ENCODE measurements at regions not wholly inside any gene's neighbourhood (a gene's known extent, or its start where the extent isn't known, plus 50 kb on each side); places are given as distances from the start of the nearest gene placed in this dataset.

DNA sequence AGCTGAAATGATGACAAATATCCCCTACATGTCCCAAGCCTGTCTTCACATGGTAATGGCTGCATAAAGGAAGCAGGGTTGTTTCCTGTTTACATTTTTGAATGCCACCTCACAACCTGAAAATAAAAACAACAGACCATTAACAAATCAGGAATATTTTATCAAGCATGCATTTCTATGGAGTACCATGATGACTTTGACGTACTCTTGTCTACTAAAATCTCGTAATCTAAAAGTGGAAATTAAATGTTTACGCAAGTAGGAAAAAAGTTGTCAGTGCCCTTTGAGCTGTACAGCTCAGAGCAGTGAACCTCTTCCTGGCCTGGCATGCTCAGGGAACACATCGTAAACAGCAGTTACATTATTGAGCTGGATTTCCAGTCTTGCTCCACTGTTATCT lies 194.1 kb downstream of the INHBA start:
- TF ChIP-seq, protein P1, sequence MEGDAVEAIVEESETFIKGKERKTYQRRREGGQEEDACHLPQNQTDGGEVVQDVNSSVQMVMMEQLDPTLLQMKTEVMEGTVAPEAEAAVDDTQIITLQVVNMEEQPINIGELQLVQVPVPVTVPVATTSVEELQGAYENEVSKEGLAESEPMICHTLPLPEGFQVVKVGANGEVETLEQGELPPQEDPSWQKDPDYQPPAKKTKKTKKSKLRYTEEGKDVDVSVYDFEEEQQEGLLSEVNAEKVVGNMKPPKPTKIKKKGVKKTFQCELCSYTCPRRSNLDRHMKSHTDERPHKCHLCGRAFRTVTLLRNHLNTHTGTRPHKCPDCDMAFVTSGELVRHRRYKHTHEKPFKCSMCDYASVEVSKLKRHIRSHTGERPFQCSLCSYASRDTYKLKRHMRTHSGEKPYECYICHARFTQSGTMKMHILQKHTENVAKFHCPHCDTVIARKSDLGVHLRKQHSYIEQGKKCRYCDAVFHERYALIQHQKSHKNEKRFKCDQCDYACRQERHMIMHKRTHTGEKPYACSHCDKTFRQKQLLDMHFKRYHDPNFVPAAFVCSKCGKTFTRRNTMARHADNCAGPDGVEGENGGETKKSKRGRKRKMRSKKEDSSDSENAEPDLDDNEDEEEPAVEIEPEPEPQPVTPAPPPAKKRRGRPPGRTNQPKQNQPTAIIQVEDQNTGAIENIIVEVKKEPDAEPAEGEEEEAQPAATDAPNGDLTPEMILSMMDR (IDR thresholded peaks at IDR 0.05), result no peak
- TF ChIP-seq EZH2phosphoT487 (IDR thresholded peaks at IDR 0.05), result no peak

All from neural progenitor cell (in vitro differentiated cells).